Astrocyte (in vitro differentiated cells and primary cell): ENCODE measurements at regions not wholly inside any gene's neighbourhood (a gene's known extent, or its start where the extent isn't known, plus 50 kb on each side); places are given as distances from the start of the nearest gene placed in this dataset.

Source experiments
- CTCF ChIP-seq: IDR thresholded peaks from 2 replicates; pipeline ENCODE4 v1.5.1; 2011; ENCODE audit warnings: low read depth, mild to moderate bottlenecking, inconsistent platforms, low read length, moderate library complexity; ENCODE audit not compliant: insufficient read depth
- EZH2 ChIP-seq: IDR thresholded peaks from 2 replicates; pipeline ENCODE4 v1.6.1; 2012; ENCODE audit warnings: mild to moderate bottlenecking, low read length, inconsistent platforms; ENCODE audit not compliant: insufficient read depth

GRCh38 chr9:135291165-135291564 lies 188.4 kb upstream of the PPP1R26 start:
- TF ChIP-seq CTCF: no peak
- TF ChIP-seq EZH2: no peak
